IPS-15b (cell line): ENCODE measurements at regions not wholly inside any gene's neighbourhood (a gene's known extent, or its start where the extent isn't known, plus 50 kb on each side); places are given as distances from the start of the nearest gene placed in this dataset.

Experiments
- H3K27me3 ChIP-seq: one replicate; pipeline ENCODE4 v1.6.1; 2013; ENCODE audit warnings: low read length; ENCODE audit not compliant: control insufficient read depth, insufficient read depth
- H3K36me3 ChIP-seq: one replicate; pipeline ENCODE4 v1.6.1; 2013; ENCODE audit warnings: low read length; ENCODE audit not compliant: control insufficient read depth, insufficient read depth
- H3K4me1 ChIP-seq: one replicate; pipeline ENCODE4 v1.6.1; 2013; ENCODE audit warnings: mild to moderate bottlenecking, low read length; ENCODE audit not compliant: control insufficient read depth, insufficient read depth
- H3K4me3 ChIP-seq: one replicate; pipeline ENCODE4 v1.5.1; 2013; ENCODE audit warnings: low read depth, low read length
- H3K9ac ChIP-seq: one replicate; pipeline ENCODE4 v1.6.1; 2013; ENCODE audit warnings: low read depth, mild to moderate bottlenecking, low read length
- H3K9me3 ChIP-seq: one replicate; pipeline ENCODE4 v1.6.1; 2013; ENCODE audit warnings: mild to moderate bottlenecking, low read length; ENCODE audit not compliant: control insufficient read depth, insufficient read depth

GRCh38 chr22:22417495-22418162 is 90.9 kb downstream of the ZNF280B start:
- H3K27me3 ChIP-seq = peaks cover 100% of the 10 kb centered on the region
- H3K4me1 ChIP-seq = no peaks in the 10 kb centered on the region

GRCh38 chr22:22418163-22418549 is 90.4 kb downstream of the ZNF280B start:
- Histone ChIP-seq H3K4me1 (no peaks in the 10 kb centered on the region), H3K36me3 (no peaks in the 10 kb centered on the region), H3K27me3 (peaks cover 100% of the 10 kb centered on the region), H3K4me3 (no peak overlapping the region), H3K9ac (no peak overlapping the region), H3K9me3 (no peaks in the 10 kb centered on the region)

More at GRCh38 chr22:22417495-22418162, 90.9 kb downstream of the ZNF280B start:
- Histone ChIP-seq H3K36me3 (no peaks in the 10 kb centered on the region), H3K9me3 (no peaks in the 10 kb centered on the region), H3K4me3 (no peak overlapping the region), H3K9ac (no peak overlapping the region)

- Histone ChIP-seq H3K9me3 (no peaks in the 10 kb centered on the region), H3K4me3 (no peak overlapping the region), H3K27me3 (peaks cover 100% of the 10 kb centered on the region), H3K4me1 (no peaks in the 10 kb centered on the region), H3K9ac (no peak overlapping the region), H3K36me3 (no peaks in the 10 kb centered on the region)
Observed at GRCh38 chr22:22418957-22419356, 89.6 kb downstream of the ZNF280B start.

DNA sequence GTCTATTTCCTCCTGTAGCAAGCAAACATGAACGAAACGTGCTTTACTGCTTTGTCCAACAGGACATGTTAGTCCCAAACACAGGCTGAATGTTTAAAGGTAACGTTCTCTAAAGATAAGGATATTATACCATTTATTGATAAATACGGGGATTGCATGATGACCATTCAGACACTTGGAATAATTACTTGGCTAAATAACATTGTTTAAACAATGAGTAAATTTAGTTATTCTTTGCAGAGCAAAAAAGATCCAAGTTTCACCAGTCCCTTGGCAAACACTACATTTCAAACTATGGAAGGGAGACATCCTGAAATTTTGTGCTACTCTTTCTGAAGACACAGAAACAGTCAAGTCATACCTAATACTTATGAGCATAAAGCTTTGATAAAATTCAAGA is 88.0 kb downstream of the ZNF280B start:
- no peaks in the 10 kb centered on the region for H3K9me3 ChIP-seq
- no peak overlapping the region for H3K9ac ChIP-seq
- H3K4me3 ChIP-seq = no peak overlapping the region
- H3K4me1 ChIP-seq = no peaks in the 10 kb centered on the region
- H3K36me3 ChIP-seq = no peaks in the 10 kb centered on the region
- H3K27me3 ChIP-seq = peaks cover 99% of the 10 kb centered on the region

GRCh38 chr22:22421392-22421791 is 87.2 kb downstream of the ZNF280B start:
- Histone ChIP-seq H3K36me3 (no peaks in the 10 kb centered on the region), H3K4me3 (no peak overlapping the region), H3K27me3 (peaks cover 99% of the 10 kb centered on the region), H3K4me1 (no peaks in the 10 kb centered on the region), H3K9ac (no peak overlapping the region), H3K9me3 (no peaks in the 10 kb centered on the region)

DNA sequence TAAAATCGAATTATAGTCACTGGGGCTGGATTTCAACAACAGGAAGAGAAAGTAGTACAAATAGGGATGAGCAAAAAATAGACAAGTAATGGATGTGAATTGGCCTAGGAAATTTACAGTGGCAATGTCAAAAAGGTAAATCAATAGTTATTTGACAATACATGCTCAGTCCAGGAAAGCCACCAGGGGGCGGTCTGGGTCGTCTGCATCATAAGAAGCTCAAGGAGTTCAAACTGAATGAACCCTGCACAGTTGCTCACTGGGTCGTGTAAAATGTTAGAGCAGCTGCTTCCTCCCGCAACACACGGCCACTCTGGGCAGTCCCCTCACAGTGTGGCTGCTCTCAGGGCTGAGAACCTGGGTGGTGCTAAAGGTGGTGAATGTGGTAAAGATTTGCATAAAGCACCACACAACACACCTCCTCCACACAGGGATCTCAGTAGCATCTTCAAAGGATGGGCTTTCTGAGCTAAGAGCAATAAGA is 85.9 kb downstream of the ZNF280B start:
- no peak overlapping the region for H3K9ac ChIP-seq
- no peaks in the 10 kb centered on the region for H3K9me3 ChIP-seq
- H3K36me3 ChIP-seq = no peaks in the 10 kb centered on the region
- H3K4me3 ChIP-seq = no peak overlapping the region
- H3K4me1 ChIP-seq = no peaks in the 10 kb centered on the region
- H3K27me3 ChIP-seq = peaks cover 99% of the 10 kb centered on the region

DNA sequence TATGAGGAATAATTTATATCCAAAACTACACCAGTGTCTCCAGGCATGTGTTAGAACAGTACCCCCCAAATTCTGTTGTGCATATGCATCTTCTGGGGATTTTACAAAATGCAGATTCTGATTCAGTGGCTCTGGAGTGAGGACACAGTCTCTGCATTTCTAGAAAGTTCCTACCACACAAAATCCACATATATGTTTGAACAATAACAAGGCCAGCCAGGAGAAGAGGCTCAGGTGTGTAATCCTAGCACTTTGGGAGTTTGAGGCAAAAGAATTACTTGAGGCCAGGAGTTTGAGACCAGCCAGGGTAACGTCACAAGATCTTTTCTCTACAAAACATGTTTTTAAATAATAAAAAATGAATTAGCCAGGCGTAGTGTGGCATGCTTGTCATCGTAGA is 84.9 kb downstream of the ZNF280B start:
- H3K9me3 ChIP-seq = no peaks in the 10 kb centered on the region
- H3K9ac ChIP-seq = no peak overlapping the region
- no peaks in the 10 kb centered on the region for H3K4me1 ChIP-seq
- peaks cover 99% of the 10 kb centered on the region for H3K27me3 ChIP-seq
- H3K4me3 ChIP-seq = no peak overlapping the region
- H3K36me3 ChIP-seq = no peaks in the 10 kb centered on the region

- Histone ChIP-seq H3K9ac (no peak overlapping the region), H3K4me3 (no peak overlapping the region), H3K9me3 (no peaks in the 10 kb centered on the region), H3K4me1 (no peaks in the 10 kb centered on the region), H3K27me3 (peaks cover 99% of the 10 kb centered on the region), H3K36me3 (no peaks in the 10 kb centered on the region)
Observed at GRCh38 chr22:22424210-22424800, 84.2 kb downstream of the ZNF280B start.

DNA sequence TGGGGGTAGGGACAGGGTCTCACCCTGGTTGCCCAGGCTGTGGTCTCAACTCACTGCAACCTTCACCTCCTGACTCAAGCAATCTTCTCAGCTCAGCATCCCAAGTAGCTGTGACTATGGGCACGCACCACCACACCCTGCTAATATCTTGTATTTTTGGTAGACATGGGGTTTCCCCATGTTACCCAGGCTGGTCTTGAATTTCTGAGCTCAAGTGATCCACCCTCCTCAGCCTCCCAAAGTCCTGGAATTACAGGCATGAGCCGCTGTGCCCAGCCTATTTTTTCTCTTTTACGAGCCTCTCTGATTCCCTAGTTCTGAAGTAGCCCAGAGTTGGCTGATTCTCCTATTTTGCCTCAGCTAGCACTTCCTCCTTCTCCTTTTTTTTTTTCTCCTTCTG is 83.6 kb downstream of the ZNF280B start:
- Histone ChIP-seq H3K9ac (no peak overlapping the region), H3K4me3 (no peak overlapping the region), H3K4me1 (no peaks in the 10 kb centered on the region), H3K36me3 (no peaks in the 10 kb centered on the region), H3K27me3 (peaks cover 99% of the 10 kb centered on the region), H3K9me3 (no peaks in the 10 kb centered on the region)

DNA sequence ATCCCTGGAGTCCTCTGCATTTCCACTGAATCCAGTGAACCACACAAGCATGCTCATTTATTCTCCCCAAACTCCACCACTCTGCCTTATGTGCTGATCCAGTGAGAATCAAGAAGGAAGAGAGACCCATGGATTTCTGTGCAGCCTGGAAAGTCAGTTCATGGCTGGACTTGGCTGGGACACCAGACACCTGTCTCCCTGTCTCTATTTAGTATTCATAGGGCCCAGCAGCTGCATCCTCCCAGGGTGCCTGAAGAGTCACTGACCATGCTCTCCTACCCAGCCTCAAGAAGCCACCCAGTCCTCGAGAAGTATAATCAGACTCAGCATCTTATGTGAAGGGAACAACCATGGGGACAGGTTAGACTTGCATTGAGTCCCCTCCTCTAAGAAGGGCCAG is 83.2 kb downstream of the ZNF280B start:
- Histone ChIP-seq H3K27me3 (peaks cover 99% of the 10 kb centered on the region), H3K4me3 (no peak overlapping the region), H3K4me1 (no peaks in the 10 kb centered on the region), H3K9me3 (no peaks in the 10 kb centered on the region), H3K9ac (no peak overlapping the region), H3K36me3 (no peaks in the 10 kb centered on the region)

- no peak overlapping the region for H3K9ac ChIP-seq
Observed at GRCh38 chr22:22425783-22426624, 82.5 kb downstream of the ZNF280B start.

More at GRCh38 chr22:22425783-22426624, 82.5 kb downstream of the ZNF280B start:
- Histone ChIP-seq H3K27me3 (peaks cover 99% of the 10 kb centered on the region), H3K36me3 (no peaks in the 10 kb centered on the region), H3K4me1 (no peaks in the 10 kb centered on the region), H3K4me3 (no peak overlapping the region), H3K9me3 (no peaks in the 10 kb centered on the region)
